LNCAP (cell line): ENCODE measurements at regions not wholly inside any gene's neighbourhood (a gene's known extent, or its start where the extent isn't known, plus 50 kb on each side); places are given as distances from the start of the nearest gene placed in this dataset.

Experiments
- CTCF ChIP-seq: fragments of 450-650 bp; IDR thresholded peaks from 2 replicates; pipeline ENCODE4 v1.5.1; 2017; ENCODE audit warnings: mild to moderate bottlenecking

- TF ChIP-seq CTCF, result no peak
Observed at GRCh38 chr12:94059394-94060368, 88.7 kb upstream of the PLXNC1 start.

GRCh38 chr12:94062194-94062593 lies 86.2 kb upstream of the PLXNC1 start:
- TF ChIP-seq CTCF, result no peak

GRCh38 chr12:94062796-94063635 lies 85.4 kb upstream of the PLXNC1 start:
- no peak for TF ChIP-seq CTCF

- TF ChIP-seq CTCF, result no peak
Observed at GRCh38 chr12:94070520-94070919, 77.9 kb upstream of the PLXNC1 start.

GRCh38 chr12:94071258-94071657 lies 77.1 kb upstream of the PLXNC1 start:
- TF ChIP-seq CTCF, result no peak

GRCh38 chr12:94073441-94074051 lies 74.8 kb upstream of the PLXNC1 start:
- TF ChIP-seq CTCF, result no peak

GRCh38 chr12:94074216-94074979 lies 74.0 kb upstream of the PLXNC1 start:
- TF ChIP-seq CTCF, result no peak
